A172 (cell line): ENCODE measurements at regions not wholly inside any gene's neighbourhood (a gene's known extent, or its start where the extent isn't known, plus 50 kb on each side); places are given as distances from the start of the nearest gene placed in this dataset.
A peak's percentile ranks its signal among the peaks of the same experiment; 100 is the strongest.
"Not testable (repeated sequence)": the region's sequence is repeated elsewhere in the genome, so short reads cannot be mapped to it uniquely, and the experiment has no call there.

ENCODE experiments used
- DNase-seq: peaks from one replicate; pipeline ENCODE4 v3.0.0-alpha.2; 2015; ENCODE audit warnings: low spot score

DNA sequence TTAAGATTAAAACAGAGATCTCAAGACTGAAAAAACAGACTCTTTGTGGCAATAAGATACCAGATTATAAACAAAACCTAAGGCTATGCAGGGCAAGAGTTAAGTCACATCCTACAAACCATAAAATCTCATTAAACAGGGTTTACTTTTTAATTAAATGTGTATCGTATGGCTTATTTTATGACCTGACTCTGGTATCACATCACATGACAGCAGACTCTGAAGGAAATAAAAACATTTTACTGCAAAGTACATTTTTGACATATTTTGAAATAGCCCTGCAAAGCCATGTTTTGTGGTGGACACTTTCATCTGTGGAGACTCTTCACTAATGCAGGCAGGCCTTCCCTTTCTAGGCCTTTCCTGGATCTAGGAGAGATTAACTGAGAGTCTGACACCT lies 327.6 kb upstream of the CLEC14A start:
- DNase-seq = no peak

DNA sequence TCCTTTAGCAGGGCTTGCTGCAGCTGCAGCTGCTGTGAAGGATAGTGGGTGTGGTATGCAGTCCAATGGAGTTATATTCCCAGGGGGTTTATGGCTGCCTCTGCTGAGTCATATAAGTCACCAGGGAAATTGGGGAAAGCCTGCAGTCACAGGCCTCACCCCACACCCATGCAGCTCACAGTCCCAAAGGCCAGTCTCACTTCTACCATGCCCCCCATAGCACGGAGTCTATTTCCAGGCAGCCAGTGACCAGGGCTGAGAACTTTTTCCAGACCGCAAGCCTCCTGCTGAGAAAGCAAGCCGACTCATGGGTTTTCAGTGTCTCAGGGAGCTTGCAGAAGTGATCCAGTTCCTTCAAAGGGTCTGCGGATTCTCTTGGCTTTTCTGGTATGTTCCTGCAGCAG lies 322.4 kb upstream of the CLEC14A start:
- DNase-seq = peak; percentile 38

DNA sequence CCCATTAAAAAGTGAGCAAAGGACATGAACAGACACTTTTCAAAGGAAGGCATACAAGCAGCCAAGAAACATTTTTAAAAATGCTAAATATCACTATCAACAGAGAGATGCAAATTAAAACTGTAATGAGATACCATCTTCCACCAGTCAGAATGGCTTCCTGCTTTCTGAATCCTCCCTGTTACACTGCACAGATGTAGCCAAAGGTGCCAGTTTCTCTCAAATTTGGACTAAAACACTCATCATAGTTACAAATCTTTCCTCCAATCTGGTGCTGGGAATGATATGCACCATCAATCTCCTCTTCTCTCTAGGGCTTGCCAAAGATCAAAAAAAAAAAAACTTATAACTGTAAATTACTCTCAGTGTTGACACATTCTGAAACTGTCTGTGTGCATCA lies 311.8 kb upstream of the CLEC14A start:
- DNase-seq = no peak

DNA sequence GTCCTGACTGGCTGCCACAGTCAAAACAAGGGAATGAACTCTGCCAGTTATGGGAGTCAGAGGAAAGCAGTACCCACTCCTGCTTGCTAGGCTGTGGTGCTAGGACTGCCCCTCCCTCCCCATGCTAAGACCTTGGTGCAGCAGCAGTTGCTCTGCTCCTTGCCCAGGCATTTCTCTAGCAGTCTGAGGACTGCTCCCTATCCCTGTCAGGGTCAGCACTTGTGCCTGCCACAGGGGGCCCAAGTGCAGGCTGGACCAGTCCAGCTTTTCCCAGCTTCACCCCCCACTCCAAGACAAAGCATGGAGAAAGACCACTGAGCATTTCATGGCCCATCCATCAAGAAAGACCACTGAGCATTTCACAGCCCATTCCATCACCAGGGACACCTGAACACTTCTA lies 305.8 kb upstream of the CLEC14A start:
- DNase-seq = no peak

DNA sequence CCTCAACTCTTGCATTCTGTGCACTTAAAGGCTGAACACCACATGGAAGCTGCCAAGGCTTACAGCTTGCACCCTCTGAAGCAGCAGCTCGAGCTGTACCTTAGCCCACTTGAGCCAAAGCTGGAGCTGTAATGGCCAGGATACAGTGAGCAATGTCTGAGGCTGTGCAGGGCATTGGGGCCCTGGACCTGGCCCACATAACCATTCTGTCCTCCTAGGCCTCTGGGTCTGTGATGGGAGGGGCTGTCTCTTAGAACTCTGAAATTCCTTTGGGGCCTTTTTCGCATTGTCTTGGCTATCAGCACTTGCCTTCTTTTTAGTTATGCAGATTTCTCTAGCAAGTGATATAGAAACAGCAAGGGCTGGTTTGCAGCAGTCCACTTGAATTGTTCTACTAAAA lies 303.8 kb upstream of the CLEC14A start:
- no peak for DNase-seq

DNA sequence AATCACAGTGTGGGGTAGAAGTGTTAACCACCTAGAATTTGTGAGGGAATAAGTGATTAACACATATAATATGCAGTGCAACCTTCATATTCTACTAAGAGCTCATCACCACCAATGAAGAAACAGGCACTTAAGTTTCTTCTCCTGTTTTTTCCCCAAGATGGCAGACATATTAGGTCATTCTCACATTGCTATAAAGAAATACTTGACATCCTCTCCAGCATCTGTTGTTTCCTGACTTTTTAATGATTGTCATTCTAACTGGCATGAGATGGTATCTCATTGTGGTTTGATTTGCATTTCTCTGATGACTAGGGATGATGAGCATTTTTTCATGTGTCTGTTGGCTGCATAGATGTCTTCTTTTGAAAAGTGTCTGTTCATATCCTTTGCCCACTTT lies 301.5 kb upstream of the CLEC14A start:
- DNase-seq = not testable (repeated sequence)

DNA sequence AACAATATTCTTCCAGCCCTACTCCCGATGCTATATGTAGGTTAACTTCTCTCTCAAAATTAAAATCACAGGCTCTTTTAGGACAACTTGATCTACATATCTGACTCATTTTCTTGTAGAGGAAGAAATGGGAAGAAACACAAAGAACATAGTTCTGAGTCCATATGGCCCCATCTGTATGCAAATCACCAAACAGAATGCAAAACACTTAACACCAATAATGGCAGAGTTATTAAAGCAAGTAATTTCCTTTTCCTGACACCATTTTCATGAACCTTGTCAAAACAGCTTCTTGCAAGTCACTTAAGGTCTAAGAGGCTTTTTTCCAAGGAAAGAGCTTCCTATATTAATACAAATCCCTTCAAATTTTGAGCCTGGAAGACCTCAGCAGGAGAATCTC lies 300.4 kb upstream of the CLEC14A start:
- no peak for DNase-seq

DNA sequence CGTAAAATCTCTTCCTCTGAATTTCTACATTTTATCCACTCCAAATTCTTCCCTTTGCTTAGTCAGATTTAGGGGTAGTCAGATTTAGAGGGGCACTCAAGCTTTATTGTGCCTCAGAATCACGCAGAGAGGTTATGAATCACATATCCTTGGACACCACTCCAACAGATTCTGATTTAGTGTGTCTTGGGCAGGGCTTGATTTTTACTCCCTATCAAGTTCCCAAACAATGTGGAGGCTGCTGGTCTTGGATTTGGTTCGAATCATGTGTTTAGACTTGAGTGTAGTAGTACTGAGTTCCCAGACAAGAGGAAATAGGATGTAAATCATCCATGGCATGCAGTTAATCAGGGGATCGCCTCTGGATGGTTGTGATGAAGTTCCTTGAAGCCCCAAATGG lies 298.1 kb upstream of the CLEC14A start:
- peak; percentile 17 for DNase-seq

DNA sequence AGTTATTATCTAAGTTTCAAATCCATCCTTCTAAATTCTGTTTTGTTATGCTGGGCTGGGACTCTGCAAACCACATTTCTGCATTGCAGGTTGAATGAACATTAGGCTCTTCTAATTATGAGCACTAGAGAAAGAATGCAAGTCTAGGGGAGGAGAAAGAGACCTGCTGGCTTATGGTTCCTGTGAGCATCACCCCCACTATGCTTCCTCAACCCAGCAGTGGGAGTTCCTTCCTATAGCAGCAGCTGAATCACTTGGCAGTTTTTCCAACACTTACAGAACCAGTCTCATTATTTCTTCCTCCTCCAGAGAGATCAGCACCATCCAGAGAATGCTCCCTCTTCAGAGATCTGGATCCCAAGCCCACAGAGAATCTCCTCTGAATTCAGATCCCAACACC lies 297.7 kb upstream of the CLEC14A start:
- DNase-seq = peak; percentile 75

DNA sequence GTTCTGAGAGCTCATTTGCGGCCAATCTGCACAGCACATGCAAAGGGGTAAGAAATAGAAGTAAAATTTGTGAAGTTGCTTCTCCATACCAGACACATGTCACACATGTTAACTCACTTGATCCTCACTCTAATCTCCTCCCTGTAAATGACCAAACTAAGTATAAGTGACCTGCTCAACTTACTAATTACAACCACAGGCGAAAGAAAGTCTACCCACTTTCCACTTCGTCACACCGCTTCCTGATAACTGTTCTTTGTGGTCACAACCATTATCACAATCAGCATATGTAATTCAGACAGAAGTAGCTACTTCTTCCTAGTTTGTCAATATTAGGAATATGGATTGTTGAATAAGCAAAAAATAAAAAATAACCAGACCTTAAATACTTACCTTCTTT lies 293.7 kb upstream of the CLEC14A start:
- DNase-seq = no peak

DNA sequence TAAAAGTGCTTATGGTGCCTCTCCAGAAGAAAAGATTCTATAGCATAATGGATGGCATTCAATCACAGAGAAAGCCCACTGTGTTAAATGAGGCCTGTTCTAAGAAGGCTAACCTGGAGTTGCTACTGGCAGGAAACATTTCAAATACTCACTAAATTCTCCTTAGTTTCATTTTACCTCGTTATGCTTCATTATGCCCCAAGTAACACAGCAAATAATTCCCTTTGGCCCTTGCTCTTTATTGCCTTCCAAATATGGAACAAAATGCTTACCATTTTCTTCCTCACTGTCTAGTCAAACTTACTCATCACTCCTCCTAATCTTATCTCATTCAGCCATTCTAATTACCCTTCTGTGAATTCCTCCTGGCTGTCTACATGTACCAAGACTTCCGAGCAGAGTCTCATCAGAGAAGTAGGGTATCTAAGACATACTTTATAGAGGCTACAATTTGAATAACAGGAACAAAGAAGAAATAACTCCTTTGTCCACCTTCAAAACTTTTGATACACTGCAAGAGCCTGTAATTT lies 292.1 kb upstream of the CLEC14A start:
- peak; percentile 1 for DNase-seq

DNA sequence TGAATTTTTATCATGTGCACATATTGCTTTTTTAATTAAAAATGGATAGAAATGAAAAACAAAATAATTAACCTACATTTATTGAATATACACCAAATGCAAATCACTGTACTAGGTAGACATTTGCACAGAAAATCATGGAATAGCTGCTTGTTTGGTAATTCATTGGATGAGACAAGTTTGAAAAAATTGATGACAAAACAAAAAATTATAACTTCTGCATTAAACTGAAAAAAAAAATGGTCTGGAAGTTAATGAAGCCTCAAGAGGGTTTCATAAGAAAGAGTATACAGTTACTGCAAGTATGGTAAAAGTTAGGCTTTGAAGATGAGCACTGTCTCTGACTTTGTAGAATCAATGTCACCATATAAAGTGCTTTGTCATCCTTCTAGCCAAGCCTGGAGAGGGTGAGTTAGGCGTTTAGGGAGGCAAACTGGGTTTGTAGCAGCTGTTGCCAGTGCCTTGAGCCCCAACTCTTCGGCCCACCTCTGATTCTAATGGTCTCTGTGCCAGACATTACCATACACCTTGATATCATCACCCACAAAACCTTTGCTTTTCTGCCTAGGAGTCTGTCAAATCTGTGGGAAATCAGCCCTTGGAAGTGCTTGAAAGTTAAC lies 291.1 kb upstream of the CLEC14A start:
- DNase-seq = no peak

DNA sequence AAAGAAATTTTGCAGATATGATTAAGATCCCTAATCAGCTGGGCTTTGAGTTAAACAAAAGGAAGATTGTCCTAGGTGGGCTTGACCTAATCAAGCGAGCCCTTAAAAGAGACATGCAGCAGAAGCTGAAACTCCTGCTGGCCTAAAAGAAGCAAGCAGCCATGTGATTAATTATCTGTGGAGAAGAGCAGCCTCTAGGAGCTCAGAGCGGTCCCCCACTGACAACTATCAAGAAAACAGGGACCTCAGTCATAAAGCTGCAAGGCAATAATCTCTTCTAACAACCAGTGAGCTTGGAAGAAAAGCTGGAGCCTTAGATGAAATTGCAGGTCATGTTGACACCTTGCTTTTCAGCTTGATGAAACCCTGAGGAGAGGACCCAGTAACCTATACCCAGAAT lies 288.9 kb upstream of the CLEC14A start:
- no peak for DNase-seq

DNA sequence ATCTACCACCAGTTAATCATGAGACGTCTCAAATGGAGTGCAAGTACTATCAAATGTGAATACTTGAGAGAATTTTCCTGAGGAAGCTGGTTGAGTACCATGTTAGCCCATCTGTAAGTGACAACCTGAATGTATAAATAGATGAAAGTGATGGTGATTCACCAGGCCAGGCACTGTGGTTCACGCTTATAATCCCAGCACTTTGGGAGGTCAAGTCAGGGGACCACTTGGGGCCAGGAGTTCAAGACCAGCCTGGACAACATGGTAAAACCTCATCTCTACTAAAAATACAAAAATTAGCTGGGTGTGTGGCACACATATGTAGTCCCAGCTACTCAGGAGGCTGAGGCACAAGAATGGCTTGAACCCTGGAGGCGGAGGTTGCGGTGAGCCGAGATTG lies 288.0 kb upstream of the CLEC14A start:
- DNase-seq = not testable (repeated sequence)

DNA sequence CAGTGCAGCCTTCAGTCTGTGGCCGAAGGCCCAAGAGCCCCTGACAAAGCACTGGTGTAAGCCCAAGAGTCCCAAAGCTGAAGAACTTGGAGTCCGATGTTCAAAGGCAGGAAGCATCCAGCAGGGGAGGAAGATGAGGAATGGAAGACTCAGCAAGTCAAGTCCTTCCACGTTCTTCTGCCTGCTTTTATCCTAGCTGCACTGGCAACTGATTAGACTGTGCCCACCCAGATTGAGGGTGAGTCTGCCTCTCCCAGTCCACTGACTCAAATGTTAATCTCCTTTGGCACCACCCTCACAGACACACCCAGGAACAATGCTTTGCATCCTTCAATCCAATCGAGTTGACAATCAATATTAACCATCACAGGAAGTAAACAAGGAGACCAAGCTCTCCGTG lies 282.2 kb upstream of the CLEC14A start:
- DNase-seq = not testable (repeated sequence)

DNA sequence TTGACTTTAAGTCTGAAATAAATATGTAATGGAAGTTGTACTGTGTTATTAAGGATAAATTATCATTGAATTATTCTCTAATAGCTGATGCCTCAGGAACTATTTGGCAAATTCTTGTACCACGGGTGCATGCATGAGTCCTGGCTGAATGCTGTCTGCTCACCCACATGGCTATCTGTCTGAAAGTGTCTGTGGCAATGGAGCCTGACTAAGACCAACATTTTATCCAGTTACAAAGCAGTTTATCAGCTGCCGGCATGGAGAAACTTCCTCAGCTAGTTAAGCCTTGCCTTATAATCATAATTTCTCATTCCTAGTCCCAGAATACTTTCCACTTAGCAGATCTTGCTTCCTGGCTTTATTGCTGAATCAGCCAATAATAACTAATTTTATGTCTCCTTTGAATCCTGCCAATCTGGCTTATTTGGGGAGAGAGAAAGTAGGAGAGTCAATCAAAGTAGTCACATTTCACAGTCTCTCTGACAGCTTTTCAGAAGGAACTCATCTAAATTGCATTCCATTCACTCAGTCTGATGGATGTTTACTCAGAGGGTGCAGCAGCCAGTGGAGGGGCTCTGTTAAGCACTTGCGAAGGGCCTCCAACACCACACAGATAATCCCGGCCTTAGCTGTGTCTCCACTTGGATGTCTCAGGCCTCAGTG lies 280.6 kb upstream of the CLEC14A start:
- DNase-seq = no peak

DNA sequence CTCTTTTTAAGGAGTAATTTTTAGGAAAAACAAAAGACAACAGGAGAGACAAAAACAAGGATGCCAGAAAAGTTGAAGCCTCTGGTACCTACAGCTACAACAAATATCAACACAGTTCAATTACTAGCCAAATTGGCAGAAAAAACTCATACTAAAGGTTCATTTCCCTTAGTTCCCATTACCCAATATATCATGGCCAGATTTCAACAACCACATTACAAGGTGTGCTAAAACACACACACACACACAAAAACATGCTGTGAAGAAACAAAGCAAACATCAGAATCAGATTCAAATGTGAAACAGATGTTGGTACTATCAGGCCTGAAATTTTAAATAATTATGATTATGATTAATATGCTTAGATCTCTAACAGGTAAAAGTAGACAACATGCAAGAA lies 272.7 kb upstream of the CLEC14A start:
- no peak for DNase-seq

DNA sequence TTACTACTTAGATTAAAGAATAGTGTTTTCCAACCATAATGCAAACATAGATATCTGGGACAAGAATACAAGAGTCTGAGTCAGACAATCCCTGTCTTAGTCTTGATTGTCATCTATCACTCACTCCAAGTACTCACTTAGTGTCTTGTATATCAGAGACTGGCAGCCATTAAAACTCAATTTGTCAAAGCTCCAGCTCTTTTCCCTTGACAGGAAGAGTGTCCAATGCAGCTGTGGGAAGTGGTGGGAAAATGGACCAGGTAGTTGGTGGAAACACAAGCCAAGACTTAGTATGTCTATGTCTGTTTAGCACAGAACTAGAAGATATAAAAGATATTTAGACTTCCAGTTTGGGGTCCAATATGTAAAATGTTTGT lies 271.6 kb upstream of the CLEC14A start:
- DNase-seq = no peak

DNA sequence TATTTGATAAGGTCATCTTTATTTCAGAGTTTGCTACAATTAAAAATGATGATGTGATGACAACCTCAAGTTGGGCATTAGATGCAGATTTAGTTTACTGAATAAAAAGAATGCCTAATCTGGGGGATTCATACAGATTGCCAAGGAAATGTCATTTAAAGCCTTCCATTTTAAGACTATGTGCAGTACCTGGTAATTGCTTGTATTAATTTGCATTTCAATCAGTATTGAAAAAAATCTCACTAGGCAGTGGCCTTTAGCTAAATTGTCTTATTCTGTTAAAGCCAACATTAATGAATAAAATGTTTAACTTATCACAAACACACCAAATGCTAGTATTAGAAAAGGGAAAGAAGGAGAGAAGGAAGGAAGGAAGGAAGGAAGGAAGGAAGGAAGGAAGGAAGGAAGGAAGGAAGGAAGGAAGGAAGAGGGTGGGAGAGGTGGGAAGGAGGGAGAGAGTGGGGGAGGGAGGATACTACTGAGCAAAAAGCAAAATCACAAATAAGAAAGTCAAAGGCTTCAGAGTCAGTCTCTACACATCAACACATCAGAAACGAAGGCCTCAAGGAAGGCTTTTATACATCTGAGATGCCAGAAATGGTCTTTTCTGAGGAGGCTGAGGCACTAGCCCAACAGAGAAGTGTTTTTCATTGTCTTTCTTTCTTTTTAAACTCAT lies 271.1 kb upstream of the CLEC14A start:
- no peak for DNase-seq

DNA sequence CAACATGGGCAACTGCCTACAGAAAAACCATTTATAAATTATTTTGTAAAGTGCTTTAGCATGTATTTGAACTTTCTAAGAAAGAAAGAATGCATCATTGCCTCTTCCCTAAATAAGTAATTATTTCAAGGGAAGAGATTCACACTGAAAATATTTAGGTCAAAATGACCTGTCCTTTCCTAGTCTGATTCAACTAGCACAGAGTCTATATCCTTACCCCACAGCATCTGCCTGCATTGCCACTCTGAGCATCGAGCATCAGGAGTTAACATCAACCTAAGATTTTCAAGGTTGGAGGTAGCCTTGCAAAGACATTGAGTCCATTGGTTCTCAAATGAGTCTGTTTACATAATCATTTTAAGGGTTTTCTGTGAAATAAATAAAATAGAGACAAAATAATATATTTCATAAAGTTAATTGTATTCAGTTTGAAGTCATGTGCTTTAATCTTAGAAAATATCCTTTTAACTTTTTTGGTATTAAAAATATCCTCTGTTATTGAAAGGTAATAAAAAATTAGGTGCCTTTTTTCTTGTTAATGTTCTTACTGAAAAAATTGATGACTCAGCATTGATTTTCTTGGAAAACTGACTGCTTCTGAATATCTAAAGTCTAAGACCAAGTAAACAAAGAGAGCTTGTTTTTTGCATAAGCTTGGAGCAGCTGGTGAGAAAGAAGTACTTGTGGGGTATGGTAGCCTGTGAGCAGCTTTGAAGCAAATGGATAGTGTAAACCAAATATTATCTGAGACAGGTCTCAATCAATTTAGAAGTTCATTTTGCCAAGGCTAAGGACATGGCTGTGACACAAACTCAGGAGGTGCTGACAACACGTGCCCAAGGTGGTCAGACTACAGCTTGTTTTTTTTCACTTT lies 269.0 kb upstream of the CLEC14A start:
- DNase-seq = no peak

DNA sequence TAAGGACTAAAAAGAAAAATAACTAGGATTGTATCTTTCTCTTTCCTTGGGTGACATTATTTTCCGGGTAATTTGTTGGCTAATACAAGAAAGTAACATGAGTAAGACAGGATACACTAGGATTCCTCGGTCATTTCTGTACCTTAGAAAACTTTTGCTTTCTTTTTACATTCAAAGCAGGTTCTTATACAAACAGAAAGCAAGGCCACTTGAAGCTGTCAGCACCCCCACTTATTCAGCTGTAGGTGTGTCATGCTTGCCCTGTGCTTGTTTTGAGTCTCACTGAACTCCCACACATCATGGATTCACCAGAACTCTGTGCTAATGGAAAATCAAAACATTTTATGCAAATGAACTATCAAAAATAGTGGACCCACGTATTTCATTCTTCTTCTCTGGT lies 266.8 kb upstream of the CLEC14A start:
- no peak for DNase-seq

DNA sequence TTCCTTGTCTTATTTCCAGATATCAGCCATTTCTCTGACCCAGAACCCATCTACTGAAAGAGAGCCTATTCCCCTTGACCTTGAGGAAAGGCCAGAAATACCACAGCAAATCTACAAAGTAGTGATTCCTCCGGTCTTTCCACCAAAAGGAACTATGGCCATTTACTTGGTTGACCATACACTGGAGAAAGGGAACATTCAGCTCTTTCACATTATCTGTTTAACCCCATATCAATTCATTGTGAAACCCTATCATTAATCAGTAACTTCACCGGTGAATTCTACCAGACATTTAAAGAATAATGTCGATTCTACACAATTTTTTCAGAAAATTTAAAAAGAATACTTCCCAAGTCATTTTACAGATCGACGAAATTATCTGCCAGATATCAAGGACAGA lies 265.7 kb upstream of the CLEC14A start:
- DNase-seq = no peak
